GM12875 (cell line): ENCODE measurements at regions not wholly inside any gene's neighbourhood (a gene's known extent, or its start where the extent isn't known, plus 50 kb on each side); places are given as distances from the start of the nearest gene placed in this dataset.

Source experiments
- H3K4me3 ChIP-seq: one replicate; pipeline ENCODE4 v1.5.1; 2011; ENCODE audit warnings: low read depth, low read length, control low read depth
- TF ChIP-seq, protein P1 (sequence below): IDR thresholded peaks from 2 replicates; pipeline ENCODE4 v1.5.1; 2011; ENCODE audit warnings: low read depth, mild to moderate bottlenecking, control low read depth, inconsistent platforms, low read length, moderate library complexity, borderline replicate concordance; ENCODE audit not compliant: insufficient read depth

- no peak overlapping the region for H3K4me3 ChIP-seq
- TF ChIP-seq, protein P1, sequence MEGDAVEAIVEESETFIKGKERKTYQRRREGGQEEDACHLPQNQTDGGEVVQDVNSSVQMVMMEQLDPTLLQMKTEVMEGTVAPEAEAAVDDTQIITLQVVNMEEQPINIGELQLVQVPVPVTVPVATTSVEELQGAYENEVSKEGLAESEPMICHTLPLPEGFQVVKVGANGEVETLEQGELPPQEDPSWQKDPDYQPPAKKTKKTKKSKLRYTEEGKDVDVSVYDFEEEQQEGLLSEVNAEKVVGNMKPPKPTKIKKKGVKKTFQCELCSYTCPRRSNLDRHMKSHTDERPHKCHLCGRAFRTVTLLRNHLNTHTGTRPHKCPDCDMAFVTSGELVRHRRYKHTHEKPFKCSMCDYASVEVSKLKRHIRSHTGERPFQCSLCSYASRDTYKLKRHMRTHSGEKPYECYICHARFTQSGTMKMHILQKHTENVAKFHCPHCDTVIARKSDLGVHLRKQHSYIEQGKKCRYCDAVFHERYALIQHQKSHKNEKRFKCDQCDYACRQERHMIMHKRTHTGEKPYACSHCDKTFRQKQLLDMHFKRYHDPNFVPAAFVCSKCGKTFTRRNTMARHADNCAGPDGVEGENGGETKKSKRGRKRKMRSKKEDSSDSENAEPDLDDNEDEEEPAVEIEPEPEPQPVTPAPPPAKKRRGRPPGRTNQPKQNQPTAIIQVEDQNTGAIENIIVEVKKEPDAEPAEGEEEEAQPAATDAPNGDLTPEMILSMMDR, result no peak
These were observed 192.5 kb downstream of the CXCL12 start for GRCh38 chr10:44192435-44192834.

DNA sequence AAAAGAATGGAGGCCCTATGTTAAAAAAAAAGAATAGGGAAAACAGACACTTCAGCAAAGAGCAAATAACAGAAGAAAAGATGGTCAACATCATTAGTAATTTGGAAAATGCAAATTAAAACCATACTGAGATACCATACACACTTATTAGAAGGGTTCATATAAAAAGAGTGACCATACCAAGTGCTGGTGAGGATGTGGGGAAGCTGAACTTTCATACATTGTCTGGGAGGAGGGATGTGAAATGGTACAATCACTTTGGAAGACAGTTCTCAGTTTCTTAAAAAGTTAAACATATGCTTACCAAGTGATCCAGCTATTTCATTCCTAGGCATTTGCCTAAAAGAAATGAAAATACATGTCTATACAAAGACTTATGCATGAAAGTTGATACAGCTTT lies 194.4 kb downstream of the CXCL12 start:
- TF ChIP-seq, protein P1, result no peak

GRCh38 chr10:44186821-44187220 lies 198.1 kb downstream of the CXCL12 start:
- TF ChIP-seq, protein P1, result no peak
- no peak overlapping the region for H3K4me3 ChIP-seq

More for the DNA sequence above, 194.4 kb downstream of the CXCL12 start:
- H3K4me3 ChIP-seq, result no peak overlapping the region

- H3K4me3 ChIP-seq, result no peak overlapping the region
- TF ChIP-seq, protein P1, result no peak
These were observed 198.7 kb downstream of the CXCL12 start for GRCh38 chr10:44186150-44186549.

- H3K4me3 ChIP-seq, result no peak overlapping the region
- TF ChIP-seq, protein P1, result no peak
These were observed 199.6 kb downstream of the CXCL12 start for GRCh38 chr10:44185315-44185666.

DNA sequence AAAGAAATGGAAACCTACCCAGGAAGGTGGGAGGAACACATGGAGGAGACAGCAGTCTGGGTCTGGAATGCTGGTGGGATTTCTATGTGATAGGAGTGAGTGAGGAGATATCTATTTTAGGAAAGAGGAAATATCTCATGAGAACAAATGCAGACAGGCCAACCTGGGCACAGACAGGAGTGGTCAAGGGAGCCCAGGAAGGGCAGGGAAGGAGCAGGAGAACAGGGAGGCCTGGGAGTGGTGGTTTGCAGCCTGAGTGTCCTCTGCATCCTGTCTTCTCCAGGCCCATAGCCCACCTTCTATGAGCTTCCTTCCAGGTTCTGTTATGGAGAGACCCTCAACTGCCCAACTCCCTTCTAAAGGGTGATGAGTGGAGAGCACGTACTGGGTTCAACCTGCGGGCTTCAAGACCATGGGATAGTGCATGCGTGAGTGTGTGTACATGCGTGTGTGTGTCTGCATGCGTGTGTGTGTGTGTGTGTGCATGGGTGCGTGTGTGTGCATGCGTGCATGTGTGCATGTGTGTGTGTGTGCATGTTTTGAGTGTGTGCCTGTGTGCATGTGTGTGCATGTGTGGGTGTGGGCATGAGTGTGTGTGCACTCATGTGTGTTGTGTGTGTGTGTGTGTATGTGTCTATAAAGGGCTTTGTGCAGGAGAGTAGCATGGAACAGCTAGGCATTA lies 200.1 kb downstream of the CXCL12 start:
- TF ChIP-seq, protein P1, result no peak
- no peak overlapping the region for H3K4me3 ChIP-seq
